SK-N-SH treated with all-trans-retinoic acid at 6 μM for 48 hours (cell line): ENCODE measurements at regions not wholly inside any gene's neighbourhood (a gene's known extent, or its start where the extent isn't known, plus 50 kb on each side); places are given as distances from the start of the nearest gene placed in this dataset.

ENCODE experiments used
- CREB5 ChIP-seq: fragments of 250-450 bp; sonication (Bioruptor Pico); IDR thresholded peaks from 2 replicates; pipeline ENCODE4 v1.5.1; 2020; ENCODE audit warnings: low read depth, mild to moderate bottlenecking, moderate library complexity
- ESRRG ChIP-seq: fragments of 250-450 bp; sonication (Bioruptor Pico); IDR thresholded peaks from 2 replicates; pipeline ENCODE4 v1.6.1; 2021; ENCODE audit warnings: mild to moderate bottlenecking
- GLIS3 ChIP-seq: fragments of 250-450 bp; sonication (Bioruptor Pico); IDR thresholded peaks from 2 replicates; pipeline ENCODE4 v1.5.0; 2020; ENCODE audit warnings: mild to moderate bottlenecking, moderate library complexity
- PATZ1 ChIP-seq: fragments of 250-450 bp; sonication (Bioruptor Pico); IDR thresholded peaks from 2 replicates; pipeline ENCODE4 v1.8.0; 2020; ENCODE audit warnings: mild to moderate bottlenecking, moderate library complexity, borderline replicate concordance
- POU6F1 ChIP-seq: fragments of 250-450 bp; sonication (Bioruptor Pico); IDR thresholded peaks from 2 replicates; pipeline ENCODE4 v1.8.0; 2021; ENCODE audit warnings: low read depth, mild to moderate bottlenecking, moderate library complexity, borderline replicate concordance
- TCF4 ChIP-seq: fragments of 250-450 bp; sonication (Bioruptor Pico); IDR thresholded peaks from 2 replicates; pipeline ENCODE4 v1.8.0; 2021; ENCODE audit warnings: mild to moderate bottlenecking, moderate library complexity, borderline replicate concordance
- TOX ChIP-seq: fragments of 250-450 bp; sonication (Bioruptor Pico); IDR thresholded peaks from 2 replicates; pipeline ENCODE4 v1.8.0; 2021; ENCODE audit warnings: mild to moderate bottlenecking, moderate library complexity, borderline replicate concordance
- ZC3H10 ChIP-seq: fragments of 250-450 bp; sonication (Bioruptor Pico); IDR thresholded peaks from 2 replicates; pipeline ENCODE4 v1.5.1; 2021; ENCODE audit warnings: mild to moderate bottlenecking, moderate library complexity
- ZFP3 ChIP-seq: fragments of 250-450 bp; sonication (Bioruptor Pico); IDR thresholded peaks from 2 replicates; pipeline ENCODE4 v1.5.0; 2020; ENCODE audit warnings: mild to moderate bottlenecking, moderate library complexity
- ZFP30 ChIP-seq: fragments of 450-650 bp; formaldehyde crosslinking; IDR thresholded peaks from 2 replicates; pipeline ENCODE4 v1.5.0; 2022; ENCODE audit warnings: mild to moderate bottlenecking, moderate library complexity
- ZNF70 ChIP-seq: fragments of 450-650 bp; formaldehyde crosslinking; IDR thresholded peaks from 2 replicates; pipeline ENCODE4 v1.5.0; 2020; ENCODE audit warnings: mild to moderate bottlenecking, moderate library complexity
- TF ChIP-seq, protein P1 (sequence below): fragments of 250-450 bp; sonication (Bioruptor Pico); IDR thresholded peaks from 2 replicates; pipeline ENCODE4 v1.5.1; 2021; ENCODE audit warnings: mild to moderate bottlenecking, moderate library complexity
- TF ChIP-seq, protein P2 (sequence below): fragments of 250-450 bp; sonication (Bioruptor Pico); IDR thresholded peaks from 2 replicates; pipeline ENCODE4 v1.5.0; 2020; ENCODE audit warnings: mild to moderate bottlenecking, moderate library complexity

DNA sequence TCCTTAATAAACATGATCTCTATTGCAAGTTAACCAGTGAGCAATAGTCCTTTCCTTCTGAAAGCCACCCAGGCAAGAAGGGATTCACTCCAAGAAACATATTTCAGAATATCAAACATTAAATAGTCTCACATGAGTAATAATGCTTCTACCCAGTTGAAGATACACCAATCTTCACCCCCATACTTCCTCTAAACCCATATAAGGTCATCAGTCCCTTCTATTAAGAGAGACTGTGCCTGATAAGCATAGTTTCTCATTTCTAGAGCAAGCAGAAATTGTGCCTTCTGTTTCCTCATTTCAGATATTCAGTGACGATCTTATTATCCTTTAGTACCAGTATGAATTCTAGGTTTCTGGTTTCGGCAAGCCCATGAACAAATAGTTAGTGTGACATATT, 64.6 kb downstream of the DSEL start:
- TF ChIP-seq PATZ1 (CRISPR knock-in tag): no peak
- TF ChIP-seq ZFP30 (CRISPR knock-in tag): no peak
- TF ChIP-seq, protein P1, sequence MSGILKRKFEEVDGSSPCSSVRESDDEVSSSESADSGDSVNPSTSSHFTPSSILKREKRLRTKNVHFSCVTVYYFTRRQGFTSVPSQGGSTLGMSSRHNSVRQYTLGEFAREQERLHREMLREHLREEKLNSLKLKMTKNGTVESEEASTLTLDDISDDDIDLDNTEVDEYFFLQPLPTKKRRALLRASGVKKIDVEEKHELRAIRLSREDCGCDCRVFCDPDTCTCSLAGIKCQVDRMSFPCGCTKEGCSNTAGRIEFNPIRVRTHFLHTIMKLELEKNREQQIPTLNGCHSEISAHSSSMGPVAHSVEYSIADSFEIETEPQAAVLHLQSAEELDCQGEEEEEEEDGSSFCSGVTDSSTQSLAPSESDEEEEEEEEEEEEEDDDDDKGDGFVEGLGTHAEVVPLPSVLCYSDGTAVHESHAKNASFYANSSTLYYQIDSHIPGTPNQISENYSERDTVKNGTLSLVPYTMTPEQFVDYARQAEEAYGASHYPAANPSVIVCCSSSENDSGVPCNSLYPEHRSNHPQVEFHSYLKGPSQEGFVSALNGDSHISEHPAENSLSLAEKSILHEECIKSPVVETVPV (CRISPR knock-in tag): no peak
- TF ChIP-seq ESRRG (CRISPR knock-in tag): no peak
- TF ChIP-seq CREB5: no peak
- TF ChIP-seq TCF4: no peak
- no peak for TF ChIP-seq ZFP3 (CRISPR knock-in tag)
- TF ChIP-seq GLIS3: no peak
- no peak for TF ChIP-seq ZNF70 (CRISPR knock-in tag)
- no peak for TF ChIP-seq POU6F1 (CRISPR knock-in tag)
- TF ChIP-seq ZC3H10 (CRISPR knock-in tag): no peak
- TF ChIP-seq TOX (CRISPR knock-in tag): no peak
- TF ChIP-seq, protein P2, sequence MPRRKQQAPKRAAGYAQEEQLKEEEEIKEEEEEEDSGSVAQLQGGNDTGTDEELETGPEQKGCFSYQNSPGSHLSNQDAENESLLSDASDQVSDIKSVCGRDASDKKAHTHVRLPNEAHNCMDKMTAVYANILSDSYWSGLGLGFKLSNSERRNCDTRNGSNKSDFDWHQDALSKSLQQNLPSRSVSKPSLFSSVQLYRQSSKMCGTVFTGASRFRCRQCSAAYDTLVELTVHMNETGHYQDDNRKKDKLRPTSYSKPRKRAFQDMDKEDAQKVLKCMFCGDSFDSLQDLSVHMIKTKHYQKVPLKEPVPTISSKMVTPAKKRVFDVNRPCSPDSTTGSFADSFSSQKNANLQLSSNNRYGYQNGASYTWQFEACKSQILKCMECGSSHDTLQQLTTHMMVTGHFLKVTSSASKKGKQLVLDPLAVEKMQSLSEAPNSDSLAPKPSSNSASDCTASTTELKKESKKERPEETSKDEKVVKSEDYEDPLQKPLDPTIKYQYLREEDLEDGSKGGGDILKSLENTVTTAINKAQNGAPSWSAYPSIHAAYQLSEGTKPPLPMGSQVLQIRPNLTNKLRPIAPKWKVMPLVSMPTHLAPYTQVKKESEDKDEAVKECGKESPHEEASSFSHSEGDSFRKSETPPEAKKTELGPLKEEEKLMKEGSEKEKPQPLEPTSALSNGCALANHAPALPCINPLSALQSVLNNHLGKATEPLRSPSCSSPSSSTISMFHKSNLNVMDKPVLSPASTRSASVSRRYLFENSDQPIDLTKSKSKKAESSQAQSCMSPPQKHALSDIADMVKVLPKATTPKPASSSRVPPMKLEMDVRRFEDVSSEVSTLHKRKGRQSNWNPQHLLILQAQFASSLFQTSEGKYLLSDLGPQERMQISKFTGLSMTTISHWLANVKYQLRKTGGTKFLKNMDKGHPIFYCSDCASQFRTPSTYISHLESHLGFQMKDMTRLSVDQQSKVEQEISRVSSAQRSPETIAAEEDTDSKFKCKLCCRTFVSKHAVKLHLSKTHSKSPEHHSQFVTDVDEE: no peak
